ENCODE measurements at regions not wholly inside any gene's neighbourhood (a gene's known extent, or its start where the extent isn't known, plus 50 kb on each side); places are given as distances from the start of the nearest gene placed in this dataset.

- no peak for TF ChIP-seq CTCF (IDR thresholded peaks at IDR 0.05 in 2 of 3, conservative IDR thresholded peaks at IDR 0.05 in 1 of 3; ENCODE audit: control insufficient read depth in 2 of 3, extremely low read depth in 1 of 3, insufficient read depth in 1 of 3, low read depth in 3 of 3, low read length in 3 of 3)
- TF ChIP-seq, protein P1, sequence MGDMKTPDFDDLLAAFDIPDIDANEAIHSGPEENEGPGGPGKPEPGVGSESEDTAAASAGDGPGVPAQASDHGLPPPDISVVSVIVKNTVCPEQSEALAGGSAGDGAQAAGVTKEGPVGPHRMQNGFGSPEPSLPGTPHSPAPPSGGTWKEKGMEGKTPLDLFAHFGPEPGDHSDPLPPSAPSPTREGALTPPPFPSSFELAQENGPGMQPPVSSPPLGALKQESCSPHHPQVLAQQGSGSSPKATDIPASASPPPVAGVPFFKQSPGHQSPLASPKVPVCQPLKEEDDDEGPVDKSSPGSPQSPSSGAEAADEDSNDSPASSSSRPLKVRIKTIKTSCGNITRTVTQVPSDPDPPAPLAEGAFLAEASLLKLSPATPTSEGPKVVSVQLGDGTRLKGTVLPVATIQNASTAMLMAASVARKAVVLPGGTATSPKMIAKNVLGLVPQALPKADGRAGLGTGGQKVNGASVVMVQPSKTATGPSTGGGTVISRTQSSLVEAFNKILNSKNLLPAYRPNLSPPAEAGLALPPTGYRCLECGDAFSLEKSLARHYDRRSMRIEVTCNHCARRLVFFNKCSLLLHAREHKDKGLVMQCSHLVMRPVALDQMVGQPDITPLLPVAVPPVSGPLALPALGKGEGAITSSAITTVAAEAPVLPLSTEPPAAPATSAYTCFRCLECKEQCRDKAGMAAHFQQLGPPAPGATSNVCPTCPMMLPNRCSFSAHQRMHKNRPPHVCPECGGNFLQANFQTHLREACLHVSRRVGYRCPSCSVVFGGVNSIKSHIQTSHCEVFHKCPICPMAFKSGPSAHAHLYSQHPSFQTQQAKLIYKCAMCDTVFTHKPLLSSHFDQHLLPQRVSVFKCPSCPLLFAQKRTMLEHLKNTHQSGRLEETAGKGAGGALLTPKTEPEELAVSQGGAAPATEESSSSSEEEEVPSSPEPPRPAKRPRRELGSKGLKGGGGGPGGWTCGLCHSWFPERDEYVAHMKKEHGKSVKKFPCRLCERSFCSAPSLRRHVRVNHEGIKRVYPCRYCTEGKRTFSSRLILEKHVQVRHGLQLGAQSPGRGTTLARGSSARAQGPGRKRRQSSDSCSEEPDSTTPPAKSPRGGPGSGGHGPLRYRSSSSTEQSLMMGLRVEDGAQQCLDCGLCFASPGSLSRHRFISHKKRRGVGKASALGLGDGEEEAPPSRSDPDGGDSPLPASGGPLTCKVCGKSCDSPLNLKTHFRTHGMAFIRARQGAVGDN (IDR thresholded peaks at IDR 0.05), result no peak
- TF ChIP-seq FOS (IDR thresholded peaks at IDR 0.05; ENCODE audit: borderline replicate concordance, extremely low read depth, insufficient read length), result no peak
- TF ChIP-seq EP300 (IDR thresholded peaks at IDR 0.05; ENCODE audit: borderline replicate concordance in 1 of 2, control insufficient read depth in 1 of 2, low read depth in 2 of 2, low read length in 2 of 2), result no peak
- TF ChIP-seq USF2 (IDR thresholded peaks at IDR 0.05; ENCODE audit: borderline replicate concordance, low read depth, low read length), result no peak
- no peak for TF ChIP-seq PML (IDR thresholded peaks at IDR 0.05; ENCODE audit: low read length)
- TF ChIP-seq POLR2AphosphoS5 (IDR thresholded peaks at IDR 0.05; ENCODE audit: low read length), result no peak
Measured at GRCh38 chr1:220462752-220463151, 65.2 kb upstream of the MARK1 start.
